Spleen (tissue), 11 donors: ENCODE measurements at regions not wholly inside any gene's neighbourhood (a gene's known extent, or its start where the extent isn't known, plus 50 kb on each side); places are given as distances from the start of the nearest gene placed in this dataset.

ENCODE experiments used
- DNase-seq: peaks from one replicate; pipeline ENCODE4 v3.0.0-alpha.2; 2020
- H3K27ac ChIP-seq, 8 donors: fragments of 200-600 bp; sonication (generic) in 7 of 8; 1 replicate in 4 of 8; 2 replicates in 4 of 8; pipeline versions ENCODE4 v1.5.0 to v1.8.0; 2016 to 2021; ENCODE audit warnings: inconsistent platforms in 4 of 8, mild to moderate bottlenecking in 4 of 8, moderate library complexity in 1 of 8
- H3K27me3 ChIP-seq, 7 donors: fragments of 200-600 bp; sonication (generic) in 6 of 7; replicated peaks in 1 of 7; 1 replicate in 4 of 7; 2 replicates in 3 of 7; pipeline versions ENCODE4 v1.5.0 to v1.8.0; 2016 to 2021; ENCODE audit warnings: inconsistent platforms in 3 of 7, mild to moderate bottlenecking in 1 of 7
- H3K36me3 ChIP-seq, 6 donors: fragments of 200-600 bp; sonication (generic) in 5 of 6; 1 replicate in 4 of 6; 2 replicates in 2 of 6; pipeline versions ENCODE4 v1.5.0 to v1.8.0; 2016 to 2021; ENCODE audit warnings: inconsistent platforms in 2 of 6
- H3K4me1 ChIP-seq, 6 donors: fragments of 200-600 bp; sonication (generic) in 5 of 6; 1 replicate in 3 of 6; 2 replicates in 3 of 6; pipeline versions ENCODE4 v1.5.0 to v1.8.0; 2016 to 2021; ENCODE audit warnings: inconsistent platforms in 3 of 6
- H3K4me3 ChIP-seq, 8 donors: fragments of 200-600 bp; sonication (generic) in 7 of 8; 1 replicate in 4 of 8; 2 replicates in 4 of 8; pipeline versions ENCODE4 v1.5.0 to v1.8.0; 2016 to 2021; ENCODE audit warnings: inconsistent platforms in 4 of 8, mild to moderate bottlenecking in 4 of 8, moderate library complexity in 2 of 8
- H3K9me3 ChIP-seq, 8 donors: fragments of 200-600 bp; sonication (generic) in 7 of 8; 1 replicate in 4 of 8; 2 replicates in 4 of 8; pipeline versions ENCODE4 v1.5.0 to v1.8.0; 2016 to 2021; ENCODE audit warnings: inconsistent platforms in 4 of 8
- POLR2A ChIP-seq, 3 donors: fragments of 450-650 bp; IDR thresholded peaks; one replicate each; pipeline ENCODE4 v1.5.1; 2017; ENCODE audit warnings: antibody characterized with exemption in 3 of 3, mild to moderate bottlenecking in 1 of 3
- POLR2AphosphoS5 ChIP-seq, 3 donors: sonication (generic); formaldehyde crosslinking; IDR thresholded peaks; one replicate each; pipeline ENCODE4 v1.5.1; 2017; ENCODE audit warnings: antibody characterized with exemption in 3 of 3
- WGBS, 5 donors: extraction: QIAGEN DNeasy Blood & Tissue Kit in 3 of 5; methylation state at CpG; one replicate each; pipeline versions ENCODE4 v1.1.5 to v1.1.7; 2013 to 2018; 5-methylcytosine and 5-hydroxymethylcytosine counted together
- intact Hi-C: fragments of 100-400 bp; cut with DNase I; formaldehyde crosslinking; loops from one replicate; pipeline ENCODE4 v1.15.0; 2023; ENCODE audit warnings: low total_unique reads
- TF ChIP-seq, protein P1 (sequence below), 11 experiments: fragments of 200-600 bp in 7 of 11; fragments of 450-650 bp in 4 of 11; sonication (generic) in 4 of 11; IDR thresholded peaks in 8 of 11; conservative IDR thresholded peaks in 3 of 11; 1 replicate in 7 of 11; 2 replicates in 4 of 11; pipeline versions ENCODE4 v1.4.0 to v1.8.0; 2016 to 2021; ENCODE audit warnings: antibody characterized with exemption in 11 of 11, inconsistent platforms in 4 of 11, mild to moderate bottlenecking in 1 of 11
- donor health status: healthy with polysubstance abuse.
- donor health status: DM: no; HTN: no; CAD: no; lungs with moderate emphysema.
- donor health status: DM: no; HTN: no; CAD: no.
- donor health status: Bipolar disorder and iron deficiency.
- donor health status: healthy.
- donor health status: DM: no; HTN: no; CAD: no.
- donor health status: DM: yes; HTN: yes; CAD: no.

DNA sequence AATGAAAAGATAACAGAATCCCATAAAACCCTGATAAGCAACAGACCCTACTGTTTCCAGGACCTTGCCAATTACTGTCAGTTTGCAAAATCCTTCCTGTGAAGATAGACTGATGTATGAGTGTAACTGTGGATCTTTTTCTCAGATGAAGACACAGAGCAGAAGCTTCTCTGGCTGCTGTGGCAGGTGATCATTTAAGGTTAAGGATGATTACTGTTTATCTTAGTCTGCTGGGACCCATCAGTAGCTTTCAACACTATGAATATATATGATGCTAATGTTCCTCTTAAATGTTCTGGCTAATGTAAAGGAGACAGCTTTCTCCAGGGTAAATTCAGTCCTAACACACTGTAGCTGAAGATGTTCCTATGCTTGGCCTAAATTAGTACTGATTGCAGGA, 56.0 kb upstream of the CTTNBP2 start:
- DNase-seq, result no peak
- Histone ChIP-seq H3K4me1 (no peaks in the 10 kb centered on the region), H3K9me3 (peaks cover 0 to 12% (median 7%) of the 10 kb centered on the region in 8 donors), H3K4me3 (no peak overlapping the region), H3K27ac (no peak overlapping the region), H3K36me3 (no peaks in the 10 kb centered on the region), H3K27me3 (no peaks in the 10 kb centered on the region)
- TF ChIP-seq, protein P1, sequence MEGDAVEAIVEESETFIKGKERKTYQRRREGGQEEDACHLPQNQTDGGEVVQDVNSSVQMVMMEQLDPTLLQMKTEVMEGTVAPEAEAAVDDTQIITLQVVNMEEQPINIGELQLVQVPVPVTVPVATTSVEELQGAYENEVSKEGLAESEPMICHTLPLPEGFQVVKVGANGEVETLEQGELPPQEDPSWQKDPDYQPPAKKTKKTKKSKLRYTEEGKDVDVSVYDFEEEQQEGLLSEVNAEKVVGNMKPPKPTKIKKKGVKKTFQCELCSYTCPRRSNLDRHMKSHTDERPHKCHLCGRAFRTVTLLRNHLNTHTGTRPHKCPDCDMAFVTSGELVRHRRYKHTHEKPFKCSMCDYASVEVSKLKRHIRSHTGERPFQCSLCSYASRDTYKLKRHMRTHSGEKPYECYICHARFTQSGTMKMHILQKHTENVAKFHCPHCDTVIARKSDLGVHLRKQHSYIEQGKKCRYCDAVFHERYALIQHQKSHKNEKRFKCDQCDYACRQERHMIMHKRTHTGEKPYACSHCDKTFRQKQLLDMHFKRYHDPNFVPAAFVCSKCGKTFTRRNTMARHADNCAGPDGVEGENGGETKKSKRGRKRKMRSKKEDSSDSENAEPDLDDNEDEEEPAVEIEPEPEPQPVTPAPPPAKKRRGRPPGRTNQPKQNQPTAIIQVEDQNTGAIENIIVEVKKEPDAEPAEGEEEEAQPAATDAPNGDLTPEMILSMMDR (IDR thresholded peaks at IDR 0.05 in 8 of 11, conservative IDR thresholded peaks at IDR 0.05 in 3 of 11), result no peak
- TF ChIP-seq POLR2AphosphoS5 (IDR thresholded peaks at IDR 0.05), result no peak
- no peak for TF ChIP-seq POLR2A (IDR thresholded peaks at IDR 0.05)
- intact Hi-C loops, result no loop called here

DNA sequence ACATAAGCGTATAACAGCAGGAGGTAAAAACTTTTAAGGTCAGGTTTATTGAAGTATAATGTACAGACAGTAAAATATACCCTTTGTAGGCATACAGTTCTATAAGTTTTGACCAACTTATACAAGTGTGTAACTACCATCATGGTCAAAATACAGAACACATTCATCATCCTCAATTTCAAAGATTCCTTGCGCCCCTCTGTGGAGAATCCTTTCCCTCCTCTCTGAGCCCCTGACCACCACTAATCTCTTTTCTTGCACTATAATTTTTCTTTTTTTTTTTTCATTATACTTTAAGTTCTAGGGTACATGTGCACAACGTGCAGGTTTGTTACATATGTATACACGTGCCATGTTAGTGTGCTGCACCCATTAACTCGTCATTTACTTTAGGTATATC, 58.1 kb upstream of the CTTNBP2 start:
- H3K4me1 ChIP-seq, result no peaks in the 10 kb centered on the region
- no peak overlapping the region for H3K4me3 ChIP-seq
- no peak for DNase-seq
- 79 to 93% (median 82%) methylated on average over 5 of the region's 5 CpGs for WGBS, 5 donors
- no peaks in the 10 kb centered on the region for H3K36me3 ChIP-seq
- intact Hi-C loops, result no loop called here
- H3K27ac ChIP-seq, result no peak overlapping the region
- peaks cover 0 to 12% (median 7%) of the 10 kb centered on the region in 8 donors for H3K9me3 ChIP-seq
- no peaks in the 10 kb centered on the region for H3K27me3 ChIP-seq
- TF ChIP-seq, protein P1 (IDR thresholded peaks at IDR 0.05 in 8 of 11, conservative IDR thresholded peaks at IDR 0.05 in 3 of 11), result no peak
- TF ChIP-seq POLR2A (IDR thresholded peaks at IDR 0.05) (no peak), POLR2AphosphoS5 (IDR thresholded peaks at IDR 0.05) (no peak)

DNA sequence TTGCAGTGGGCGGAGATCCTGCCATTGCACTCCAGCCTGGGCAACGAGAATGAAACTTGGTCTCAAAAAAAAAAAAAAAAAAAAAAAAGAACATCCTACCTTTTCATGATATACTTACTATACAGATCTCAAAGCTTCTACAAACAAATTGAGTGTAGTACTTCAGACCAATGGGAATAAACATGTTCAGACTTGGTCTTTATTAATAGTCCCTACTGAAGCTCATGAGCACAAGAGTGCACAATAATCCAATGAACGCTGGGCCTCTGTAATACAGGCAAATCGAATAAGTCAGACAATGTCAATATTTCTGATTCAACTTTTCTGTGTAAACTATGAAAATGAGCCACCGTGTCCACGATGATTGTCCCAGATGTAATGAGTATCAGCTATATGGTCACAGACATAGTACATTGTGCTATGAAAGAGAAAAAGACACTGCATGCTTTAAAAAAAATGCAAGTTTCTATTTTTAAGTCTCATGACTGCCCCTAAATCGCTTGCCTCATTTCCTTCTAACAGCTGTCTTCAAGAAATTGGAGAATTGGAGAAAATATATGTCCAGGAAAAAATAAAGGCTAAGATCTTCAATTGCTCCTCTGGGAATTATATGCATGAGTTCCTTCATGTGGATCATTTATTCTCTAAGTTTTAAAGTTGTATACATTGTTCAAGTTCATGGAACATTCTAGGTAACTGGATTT, 64.0 kb upstream of the CTTNBP2 start:
- H3K4me1 ChIP-seq, result no peaks in the 10 kb centered on the region
- H3K9me3 ChIP-seq, result peaks cover 0 to 12% (median 7%) of the 10 kb centered on the region in 8 donors
- H3K27ac ChIP-seq, result no peak overlapping the region
- no peaks in the 10 kb centered on the region for H3K27me3 ChIP-seq
- DNase-seq, result no peak
- H3K36me3 ChIP-seq, result no peaks in the 10 kb centered on the region
- intact Hi-C loops, result no loop called here
- no peak overlapping the region for H3K4me3 ChIP-seq
- TF ChIP-seq POLR2AphosphoS5 (IDR thresholded peaks at IDR 0.05) (no peak), POLR2A (IDR thresholded peaks at IDR 0.05) (no peak)
- TF ChIP-seq, protein P1 (IDR thresholded peaks at IDR 0.05 in 8 of 11, conservative IDR thresholded peaks at IDR 0.05 in 3 of 11), result no peak
- WGBS, 5 donors, result 69 to 78% (median 76%) methylated on average over 7 of the region's 7 CpGs

DNA sequence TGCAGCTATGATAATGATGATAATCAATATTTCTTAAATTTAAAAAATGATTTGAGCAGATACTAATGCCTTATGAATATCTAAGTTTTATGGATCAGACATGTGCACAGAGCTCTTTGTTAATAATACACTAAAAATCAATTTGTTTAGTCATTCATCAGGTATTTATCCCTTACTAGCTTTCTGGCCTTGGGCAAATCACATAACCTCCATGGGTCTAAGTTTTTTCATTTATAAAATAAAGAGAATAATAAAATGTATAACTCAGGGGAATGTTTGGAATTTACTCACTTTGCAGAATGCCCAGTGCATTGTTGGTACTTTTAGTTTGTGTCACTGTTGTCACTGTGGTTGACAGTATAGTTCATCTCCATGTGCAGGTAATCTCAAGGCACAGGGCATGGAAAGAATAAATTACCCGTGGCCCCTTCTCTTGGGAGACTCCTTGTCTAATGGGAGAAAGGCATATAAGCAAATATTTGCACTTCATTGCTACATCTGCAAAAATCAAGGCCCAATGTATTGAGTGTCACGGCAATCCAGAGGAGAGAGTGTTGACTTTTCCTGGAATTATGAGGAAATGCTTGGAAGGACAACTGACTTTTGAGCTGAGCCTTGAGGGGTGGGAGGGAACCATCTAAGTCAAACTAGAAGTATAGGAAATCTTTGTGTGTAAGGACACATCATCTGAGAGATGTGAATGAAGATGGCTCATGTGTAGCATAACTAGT, 64.7 kb upstream of the CTTNBP2 start:
- 68 to 83% (median 75%) methylated on average over 2 of the region's 2 CpGs for WGBS, 5 donors
- no peaks in the 10 kb centered on the region for H3K4me1 ChIP-seq
- DNase-seq, result no peak
- H3K27ac ChIP-seq, result no peak overlapping the region
- H3K27me3 ChIP-seq, result no peaks in the 10 kb centered on the region
- H3K4me3 ChIP-seq, result no peak overlapping the region
- intact Hi-C loops, result no loop called here
- no peak for TF ChIP-seq POLR2AphosphoS5 (IDR thresholded peaks at IDR 0.05)
- TF ChIP-seq, protein P1 (IDR thresholded peaks at IDR 0.05 in 8 of 11, conservative IDR thresholded peaks at IDR 0.05 in 3 of 11), result no peak
- TF ChIP-seq POLR2A (IDR thresholded peaks at IDR 0.05), result no peak
- H3K9me3 ChIP-seq, result peaks cover 0 to 11% (median 4%) of the 10 kb centered on the region in 8 donors
- H3K36me3 ChIP-seq, result no peaks in the 10 kb centered on the region
